GM12865 (cell line): ENCODE measurements at regions not wholly inside any gene's neighbourhood (a gene's known extent, or its start where the extent isn't known, plus 50 kb on each side); places are given as distances from the start of the nearest gene placed in this dataset.

Experiments used
- DNase-seq: peaks from one replicate; pipeline ENCODE4 v3.0.0; 2010; ENCODE audit warnings: low read depth
- H3K4me3 ChIP-seq: 2 replicates; pipeline ENCODE4 v1.5.1; 2011; ENCODE audit warnings: mild to moderate bottlenecking, low read depth, low read length, control low read depth
- TF ChIP-seq, protein P1 (sequence below): IDR thresholded peaks from 2 replicates; pipeline ENCODE4 v1.5.1; 2011; ENCODE audit warnings: low read length, control low read depth, low read depth, inconsistent platforms; ENCODE audit not compliant: insufficient read depth; ENCODE audit errors: missing control alignments

DNA sequence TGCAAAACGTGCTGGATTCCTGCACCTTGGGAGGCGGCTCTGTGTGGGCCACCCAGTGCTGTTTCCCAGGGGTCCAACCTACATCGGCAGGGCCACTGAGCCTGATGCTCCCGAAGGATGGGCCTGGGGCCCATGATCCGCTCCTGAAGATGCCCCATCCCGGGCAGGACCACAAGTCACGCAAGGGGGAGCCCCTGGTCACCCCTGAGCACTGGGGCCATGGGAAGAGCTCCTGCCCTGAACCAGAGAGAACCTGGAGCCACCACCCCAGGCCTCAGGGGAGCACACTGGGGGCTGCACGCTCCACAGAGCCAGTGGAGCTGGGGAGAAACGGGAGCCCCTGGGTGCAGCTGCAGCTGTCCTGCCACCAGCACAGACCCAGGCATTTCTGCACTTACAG is 124.6 kb upstream of the SFSWAP start:
- DNase-seq, result no peak
- TF ChIP-seq, protein P1, sequence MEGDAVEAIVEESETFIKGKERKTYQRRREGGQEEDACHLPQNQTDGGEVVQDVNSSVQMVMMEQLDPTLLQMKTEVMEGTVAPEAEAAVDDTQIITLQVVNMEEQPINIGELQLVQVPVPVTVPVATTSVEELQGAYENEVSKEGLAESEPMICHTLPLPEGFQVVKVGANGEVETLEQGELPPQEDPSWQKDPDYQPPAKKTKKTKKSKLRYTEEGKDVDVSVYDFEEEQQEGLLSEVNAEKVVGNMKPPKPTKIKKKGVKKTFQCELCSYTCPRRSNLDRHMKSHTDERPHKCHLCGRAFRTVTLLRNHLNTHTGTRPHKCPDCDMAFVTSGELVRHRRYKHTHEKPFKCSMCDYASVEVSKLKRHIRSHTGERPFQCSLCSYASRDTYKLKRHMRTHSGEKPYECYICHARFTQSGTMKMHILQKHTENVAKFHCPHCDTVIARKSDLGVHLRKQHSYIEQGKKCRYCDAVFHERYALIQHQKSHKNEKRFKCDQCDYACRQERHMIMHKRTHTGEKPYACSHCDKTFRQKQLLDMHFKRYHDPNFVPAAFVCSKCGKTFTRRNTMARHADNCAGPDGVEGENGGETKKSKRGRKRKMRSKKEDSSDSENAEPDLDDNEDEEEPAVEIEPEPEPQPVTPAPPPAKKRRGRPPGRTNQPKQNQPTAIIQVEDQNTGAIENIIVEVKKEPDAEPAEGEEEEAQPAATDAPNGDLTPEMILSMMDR, result no peak
- H3K4me3 ChIP-seq, result no peak overlapping the region

DNA sequence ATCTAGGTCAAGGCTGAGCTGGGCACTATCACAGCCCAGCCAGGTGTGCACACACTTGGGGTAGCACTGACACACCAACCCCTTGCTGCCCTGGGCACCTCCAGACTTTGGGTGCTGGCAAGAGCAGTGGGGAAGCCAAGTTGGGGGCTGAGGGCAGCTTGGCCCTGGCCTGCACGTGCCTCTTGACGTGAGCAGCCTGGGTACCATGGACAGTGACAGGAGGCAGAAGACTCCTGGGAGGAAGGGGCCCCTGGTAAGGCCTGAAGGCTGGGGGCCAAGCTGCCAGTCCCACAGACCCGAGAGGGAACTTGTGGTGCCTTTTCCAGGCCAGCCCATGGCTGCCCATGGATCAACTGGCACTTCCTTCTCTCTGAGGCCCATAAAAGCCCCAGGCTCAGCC is 124.1 kb upstream of the SFSWAP start:
- TF ChIP-seq, protein P1, result no peak
- no peak overlapping the region for H3K4me3 ChIP-seq
- DNase-seq, result no peak

DNA sequence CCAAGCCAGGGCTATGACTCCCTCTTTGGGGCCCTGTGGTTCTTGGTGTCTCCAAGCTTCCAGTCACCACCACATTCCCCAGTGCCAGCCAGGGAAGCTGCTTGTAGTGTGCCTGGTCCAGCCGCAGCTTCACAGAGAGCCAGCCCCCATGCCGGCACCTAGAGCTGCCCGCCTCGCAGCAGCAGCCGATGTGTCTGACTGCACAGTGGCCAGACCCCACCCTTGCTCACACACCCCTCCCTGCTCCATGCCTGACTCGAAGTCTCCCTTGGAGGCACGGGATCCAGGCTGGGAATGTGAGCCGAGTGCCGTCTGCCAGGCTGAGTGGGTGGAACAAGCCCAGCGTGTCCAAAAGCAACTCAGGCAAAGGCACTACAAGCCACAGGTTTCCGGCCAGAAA is 123.3 kb upstream of the SFSWAP start:
- no peak overlapping the region for H3K4me3 ChIP-seq
- TF ChIP-seq, protein P1, result no peak
- DNase-seq, result no peak

DNA sequence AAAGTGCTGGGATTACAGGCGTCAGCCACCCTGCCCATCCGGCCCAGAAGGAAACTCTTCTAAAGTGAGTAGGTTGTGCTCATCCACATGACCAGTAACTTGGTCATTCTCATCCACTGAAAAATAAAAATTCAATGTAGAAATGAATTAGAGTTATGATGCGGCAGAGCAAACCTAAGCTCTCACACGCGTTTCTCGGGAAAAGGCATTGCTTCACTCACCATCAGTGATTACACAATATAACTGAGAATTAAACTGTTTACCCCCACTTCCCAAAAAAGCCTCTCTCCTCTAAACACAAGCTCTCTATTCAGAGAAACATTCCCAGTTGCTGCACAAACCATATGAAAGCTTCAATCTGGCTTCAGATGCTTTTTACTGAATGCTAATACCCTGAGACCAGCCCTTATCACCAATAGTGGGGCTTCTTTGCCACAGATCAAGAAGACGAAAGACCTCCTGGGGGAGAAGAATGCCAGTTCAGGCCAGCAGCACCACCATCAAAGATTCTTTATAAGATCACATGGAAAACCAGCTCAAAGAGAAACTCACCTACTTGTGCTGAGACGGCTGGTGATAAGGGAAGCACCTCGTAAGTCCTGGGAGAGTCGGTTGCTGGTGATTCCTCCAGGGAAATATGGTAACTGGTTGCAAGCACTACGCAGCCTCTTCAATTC is 121.5 kb upstream of the SFSWAP start:
- TF ChIP-seq, protein P1, result no peak
- DNase-seq, result no peak
- H3K4me3 ChIP-seq, result no peak overlapping the region

DNA sequence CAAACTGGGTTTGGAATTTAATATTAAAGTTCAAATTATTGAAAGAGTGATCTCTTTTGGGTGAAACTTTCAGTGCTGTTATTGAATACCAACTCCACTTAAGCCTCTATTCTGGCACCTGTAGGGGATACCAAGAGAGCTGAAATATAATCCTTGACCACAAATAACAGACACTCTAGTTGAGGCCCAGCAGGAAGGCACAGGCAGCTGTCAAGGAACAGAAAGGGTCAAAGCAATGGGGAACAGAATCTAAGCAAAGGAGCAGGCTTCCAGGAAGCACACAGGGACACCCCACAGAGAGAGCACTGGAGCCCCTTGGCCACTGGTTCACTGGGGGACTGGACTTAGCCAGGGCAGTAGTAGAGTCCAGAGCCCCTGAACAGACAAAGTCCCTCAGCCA is 120.9 kb upstream of the SFSWAP start:
- no peak overlapping the region for H3K4me3 ChIP-seq
- DNase-seq, result no peak
- TF ChIP-seq, protein P1, result no peak

DNA sequence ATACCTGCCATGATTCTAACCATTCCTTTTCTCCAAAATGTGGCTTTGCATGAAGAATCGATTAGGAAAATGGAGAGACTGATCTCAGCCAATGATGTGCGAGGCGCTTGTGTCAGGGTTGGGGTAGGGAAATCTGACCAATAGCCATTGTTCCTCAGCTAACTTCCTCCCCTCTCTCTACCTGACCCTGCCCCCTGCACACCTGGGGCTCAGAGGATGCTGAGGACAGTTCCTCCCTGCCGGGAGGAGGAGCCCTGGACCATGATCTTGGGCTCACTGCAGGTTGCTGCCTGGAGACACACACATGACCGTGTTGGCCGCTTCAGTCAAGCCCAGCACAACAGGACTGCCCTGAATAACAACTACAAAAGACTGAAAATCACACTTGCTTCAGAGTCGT is 119.8 kb upstream of the SFSWAP start:
- DNase-seq, result no peak
- no peak overlapping the region for H3K4me3 ChIP-seq
- TF ChIP-seq, protein P1, result no peak
